Heart left ventricle (tissue), 16 donors: ENCODE measurements at regions not wholly inside any gene's neighbourhood (a gene's known extent, or its start where the extent isn't known, plus 50 kb on each side); places are given as distances from the start of the nearest gene placed in this dataset.

Experiments
- ATAC-seq, 4 donors: fragments of 200-7000 bp; cut with Tn5 transposase; one replicate each; pipeline ENCODE4 v1.9.1; 2020 to 2022; ENCODE audit warnings: moderate library complexity in 4 of 4, mild to moderate bottlenecking in 3 of 4, moderate number of reproducible peaks in 1 of 4
- DNase-seq, 5 donors: peaks; one replicate each; pipeline ENCODE4 v3.0.0-alpha.2; 2020
- H3K27ac ChIP-seq, 12 donors: fragments of 200-600 bp; sonication (generic) in 4 of 12; one replicate each; pipeline versions ENCODE4 v1.5.0 to v1.8.0; 2016 to 2022; ENCODE audit warnings: mild to moderate bottlenecking in 2 of 12
- H3K27me3 ChIP-seq, 9 donors: fragments of 200-600 bp; sonication (generic) in 2 of 9; one replicate each; pipeline versions ENCODE4 v1.5.1 to v1.8.0; 2016 to 2022; ENCODE audit warnings: mild to moderate bottlenecking in 3 of 9
- H3K36me3 ChIP-seq, 9 donors: fragments of 200-600 bp; sonication (generic) in 2 of 9; one replicate each; pipeline versions ENCODE4 v1.5.0 to v1.8.0; 2018 to 2022; ENCODE audit warnings: mild to moderate bottlenecking in 2 of 9
- H3K4me1 ChIP-seq, 12 donors: fragments of 200-600 bp; sonication (generic) in 4 of 12; one replicate each; pipeline versions ENCODE4 v1.5.0 to v1.8.0; 2016 to 2022; ENCODE audit warnings: mild to moderate bottlenecking in 3 of 12
- H3K4me3 ChIP-seq, 12 donors: fragments of 200-600 bp; sonication (generic) in 4 of 12; one replicate each; pipeline versions ENCODE4 v1.5.0 to v1.8.0; 2017 to 2022; ENCODE audit warnings: mild to moderate bottlenecking in 9 of 12, moderate library complexity in 4 of 12
- H3K9me3 ChIP-seq, 12 donors: fragments of 200-600 bp; sonication (generic) in 4 of 12; one replicate each; pipeline versions ENCODE4 v1.5.0 to v1.8.0; 2016 to 2022; ENCODE audit warnings: mild to moderate bottlenecking in 1 of 12
- CTCF ChIP-seq, 12 donors: fragments of 200-600 bp; sonication (generic) in 4 of 12; IDR thresholded peaks; one replicate each; pipeline versions ENCODE4 v1.5.0 to v1.8.0; 2018 to 2022; ENCODE audit warnings: antibody characterized with exemption in 12 of 12, mild to moderate bottlenecking in 5 of 12
- POLR2A ChIP-seq, 2 donors: fragments of 450-650 bp; IDR thresholded peaks; one replicate each; pipeline ENCODE4 v1.6.1; 2017; ENCODE audit warnings: antibody characterized with exemption in 2 of 2, mild to moderate bottlenecking in 2 of 2, moderate library complexity in 2 of 2
- WGBS, 4 donors: extraction: QIAGEN DNeasy Blood & Tissue Kit in 2 of 4; methylation state at CpG; one replicate each; pipeline versions ENCODE4 v1.1.5 to v1.1.7; 2013 to 2018; 5-methylcytosine and 5-hydroxymethylcytosine counted together
- intact Hi-C, 10 donors: fragments of 100-400 bp; cut with DNase I; formaldehyde crosslinking; loops; one replicate each; pipeline versions ENCODE4 v1.11.1 to v1.14.2; 2022
- donor health status: ischemic (EF 13 %, LVEDD 7.1; RV severe dilation, severe dysfunction).
- donor health status: healthy with polysubstance abuse.
- donor health status: DM: no; HTN: yes; CAD: no.
- donor health status: DM: no; HTN: no; CAD: no.
- donor health status: ischemic (EF 25% LVEDD 6.9; RV normal size, moderate dysfunction).
- donor health status: ischemic (EF 25% LVEDD 5.7; RV mildly dilated, moderate dysfunction).
- donor health status: healthy.
- donor health status: DM: yes; HTN: yes; CAD: no.
- donor health status: ischemic (EF 35%, LVEDD 5.7; RV mildly dilated, moderate dysfunction).
- donor health status: nonischemic (EF 11% LVEDD 7.7; RV severe dilation, severe dysfunction).
- donor health status: DM: yes; HTN: yes; CAD: no.
- donor health status: PGD.
- donor health status: ischemic (EF 29% LVEDD 5.4; RV normal size, mild dysfunction).
- donor health status: nonischemic (EF 23%, LVEDD 6.1; RV moderate dilation, normal function).

GRCh38 chr15:60137711-60138396 is 133.7 kb downstream of the FOXB1 start:
- Histone ChIP-seq H3K27me3 (peaks cover 0 to 39% (median 0%) of the 10 kb centered on the region in 9 donors), H3K36me3 (no peaks in the 10 kb centered on the region), H3K27ac (no peak overlapping the region), H3K4me3 (no peak overlapping the region), H3K4me1 (no peaks in the 10 kb centered on the region), H3K9me3 (no peaks in the 10 kb centered on the region)
- DNase-seq, result no peak
- 57 to 61% (median 59%) methylated on average over 5 of the region's 5 CpGs for WGBS, 4 donors
- no peak for ATAC-seq
- TF ChIP-seq CTCF (IDR thresholded peaks at IDR 0.05) (no peak), POLR2A (IDR thresholded peaks at IDR 0.05) (no peak)
- intact Hi-C loops, result no loop called here

GRCh38 chr15:60138397-60138968 is 134.4 kb downstream of the FOXB1 start:
- 84 to 88% (median 87%) methylated on average over 3 of the region's 3 CpGs for WGBS, 4 donors
- no peak for DNase-seq
- TF ChIP-seq POLR2A (IDR thresholded peaks at IDR 0.05) (no peak), CTCF (IDR thresholded peaks at IDR 0.05) (no peak)
- Histone ChIP-seq H3K4me1 (no peaks in the 10 kb centered on the region), H3K27ac (no peak overlapping the region), H3K36me3 (no peaks in the 10 kb centered on the region), H3K4me3 (no peak overlapping the region), H3K27me3 (peaks cover 0 to 45% (median 0%) of the 10 kb centered on the region in 9 donors), H3K9me3 (no peaks in the 10 kb centered on the region)
- intact Hi-C loops, result no loop called here
- ATAC-seq, result no peak

GRCh38 chr15:60152386-60152785 is 148.3 kb downstream of the FOXB1 start:
- WGBS, 4 donors, result 78 to 84% (median 81%) methylated on average over 4 of the region's 4 CpGs

More at GRCh38 chr15:60152386-60152785, 148.3 kb downstream of the FOXB1 start:
- no peak for TF ChIP-seq CTCF (IDR thresholded peaks at IDR 0.05)
- peaks cover 0 to 50% (median 8%) of the 10 kb centered on the region in 9 donors for H3K27me3 ChIP-seq
- no peak overlapping the region for H3K4me3 ChIP-seq
- no peaks in the 10 kb centered on the region for H3K36me3 ChIP-seq
- H3K9me3 ChIP-seq, result no peaks in the 10 kb centered on the region
- DNase-seq, result no peak
- no peaks in the 10 kb centered on the region for H3K4me1 ChIP-seq
- no peak for ATAC-seq
- intact Hi-C loops, result no loop called here
- no peak overlapping the region for H3K27ac ChIP-seq
